ENCODE measurements at regions not wholly inside any gene's neighbourhood (a gene's known extent, or its start where the extent isn't known, plus 50 kb on each side); places are given as distances from the start of the nearest gene placed in this dataset.

DNA sequence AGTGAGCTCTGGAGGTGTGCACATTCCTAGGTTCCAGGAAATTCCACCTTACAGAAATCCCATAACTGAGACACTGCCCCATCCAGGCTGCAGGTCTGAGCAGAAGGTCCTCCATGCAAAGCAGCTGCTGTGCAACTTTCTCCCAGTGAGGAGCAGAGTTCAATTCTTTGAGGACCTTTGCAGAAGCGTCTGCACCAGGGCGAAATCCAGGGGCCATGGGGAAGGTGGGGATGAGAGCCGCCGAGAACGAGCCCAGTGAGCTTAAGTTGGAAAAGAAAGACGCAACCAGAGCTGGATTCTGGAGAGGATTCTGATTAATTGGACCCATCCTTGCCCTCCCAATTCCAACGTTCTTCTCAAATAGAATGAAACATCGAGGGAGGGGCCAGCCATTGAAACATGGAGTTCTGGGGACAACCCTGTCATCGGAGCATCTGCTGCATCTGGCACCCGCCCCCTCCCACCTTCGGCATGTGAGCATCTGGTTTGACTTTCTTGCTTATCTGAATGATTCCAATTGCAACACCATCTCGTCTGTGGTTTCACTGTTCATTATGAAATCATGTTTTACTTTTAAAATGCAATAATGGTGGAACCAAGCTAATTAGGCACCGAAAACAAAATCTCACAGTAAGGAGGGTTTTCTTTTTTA is 190.6 kb upstream of the FOXF1 start:
- DNase-seq (ENCODE audit: extremely low spot score, insufficient read length, low read depth) (no peak), FAIRE-seq (no peak)

- no peak for FAIRE-seq
Measured at GRCh38 chr16:86320237-86320595, 190.1 kb upstream of the FOXF1 start.

GRCh38 chr16:86321491-86321890 is 188.8 kb upstream of the FOXF1 start:
- no peak for DNase-seq (ENCODE audit: extremely low spot score, insufficient read length, low read depth)
- no peak for FAIRE-seq

More at GRCh38 chr16:86320237-86320595, 190.1 kb upstream of the FOXF1 start:
- no peak for DNase-seq (ENCODE audit: extremely low spot score, insufficient read length, low read depth)

GRCh38 chr16:86322283-86322682 is 188.0 kb upstream of the FOXF1 start:
- FAIRE-seq (no peak), DNase-seq (ENCODE audit: extremely low spot score, insufficient read length, low read depth) (no peak)

GRCh38 chr16:86322806-86323205 is 187.5 kb upstream of the FOXF1 start:
- no peak for DNase-seq (ENCODE audit: extremely low spot score, insufficient read length, low read depth)
- FAIRE-seq, result no peak

GRCh38 chr16:86324320-86324719 is 186.0 kb upstream of the FOXF1 start:
- DNase-seq (ENCODE audit: extremely low spot score, insufficient read length, low read depth) (no peak), FAIRE-seq (no peak)

DNA sequence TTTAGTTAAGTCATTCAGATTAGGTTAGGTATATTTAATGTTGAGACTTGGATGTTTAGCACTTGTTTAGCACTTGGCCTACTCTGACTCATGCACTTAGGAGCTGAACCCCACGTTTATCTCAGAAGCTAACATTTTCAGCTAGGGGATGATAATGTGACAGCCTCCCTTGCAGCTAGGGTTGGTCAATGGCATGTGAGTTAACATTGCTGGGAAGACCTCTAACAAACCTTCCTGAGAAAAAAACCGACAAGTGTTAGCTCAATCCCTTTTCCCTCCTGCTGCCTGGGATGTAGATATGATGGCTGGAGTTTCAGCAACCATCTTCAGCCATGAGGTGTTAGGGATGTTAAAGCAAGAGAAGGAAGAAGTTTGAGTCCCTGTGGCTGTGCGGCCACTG is 185.0 kb upstream of the FOXF1 start:
- no peak for FAIRE-seq
- no peak for DNase-seq (ENCODE audit: extremely low spot score, insufficient read length, low read depth)

DNA sequence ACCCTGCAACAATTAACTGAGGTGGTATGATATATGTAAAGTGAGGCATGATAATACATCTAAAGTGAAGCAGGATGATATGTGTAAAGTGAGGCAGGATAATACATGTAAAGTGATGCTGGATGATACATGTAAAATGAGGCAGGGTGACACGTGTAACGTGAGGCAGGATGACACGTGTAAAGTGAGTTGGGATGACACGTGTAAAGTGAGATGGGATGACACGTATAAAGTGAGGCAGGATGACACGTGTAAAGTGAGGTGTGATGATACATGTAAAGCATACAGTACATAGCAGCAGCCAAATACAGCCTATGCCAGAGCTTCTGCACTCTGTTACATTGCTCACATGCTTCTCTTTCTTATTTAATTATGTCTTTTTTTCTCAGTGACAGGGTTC is 184.4 kb upstream of the FOXF1 start:
- DNase-seq (ENCODE audit: extremely low spot score, insufficient read length, low read depth) (no peak), FAIRE-seq (no peak)

DNA sequence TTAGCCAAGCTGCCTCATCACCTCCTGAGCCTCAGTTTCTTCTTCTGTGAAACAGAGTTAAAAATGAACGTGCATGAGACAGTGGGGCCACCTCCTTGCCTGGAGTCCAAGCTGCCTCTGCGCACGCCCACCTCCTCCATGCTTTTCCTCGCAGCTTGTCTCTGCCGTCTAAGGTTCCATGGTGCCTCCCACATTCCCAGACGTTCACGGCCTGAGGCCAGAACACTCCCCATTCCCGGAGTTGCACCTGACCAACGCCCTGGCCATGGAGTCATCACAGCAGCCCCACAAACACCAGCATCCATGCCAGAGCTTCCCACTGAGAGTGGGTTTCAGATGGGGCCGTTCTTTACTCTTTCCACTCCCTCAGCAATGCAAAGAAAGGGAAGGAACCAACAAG is 183.0 kb upstream of the FOXF1 start:
- FAIRE-seq, result no peak
- no peak for DNase-seq (ENCODE audit: extremely low spot score, insufficient read length, low read depth)

- FAIRE-seq (no peak), DNase-seq (ENCODE audit: extremely low spot score, insufficient read length, low read depth) (no peak)
Measured at GRCh38 chr16:86330906-86331305, 179.4 kb upstream of the FOXF1 start.

DNA sequence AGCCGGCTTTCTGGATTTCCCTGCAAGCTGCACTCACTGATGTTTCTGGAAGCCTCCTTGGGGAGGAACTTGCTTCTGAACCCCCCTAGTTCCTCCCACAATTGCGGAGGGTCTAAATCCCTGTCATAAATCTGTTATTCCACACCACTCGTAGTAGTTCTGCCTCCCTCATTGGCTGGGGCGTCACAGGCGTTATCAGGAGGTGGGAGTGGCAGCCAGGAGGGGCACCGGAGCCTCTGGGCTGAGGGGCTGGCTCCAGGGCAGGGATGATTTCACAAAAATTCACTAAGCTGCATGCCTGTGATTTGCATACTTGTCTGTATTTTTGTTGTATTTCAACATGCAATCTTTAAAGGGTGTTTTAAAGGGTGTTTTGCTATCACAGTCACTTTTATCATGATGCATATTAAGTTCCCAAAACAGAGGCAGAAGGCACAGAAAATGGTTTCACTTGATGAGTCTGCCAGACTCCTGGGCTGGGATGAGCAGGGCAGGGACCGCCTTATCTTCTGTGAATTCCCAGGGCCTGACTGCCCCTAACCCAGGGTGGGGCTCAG is 176.2 kb upstream of the FOXF1 start:
- FAIRE-seq (no peak), DNase-seq (ENCODE audit: extremely low spot score, insufficient read length, low read depth) (no peak)

- no peak for DNase-seq (ENCODE audit: extremely low spot score, insufficient read length, low read depth)
- no peak for FAIRE-seq
Measured at GRCh38 chr16:86335266-86336172, 174.8 kb upstream of the FOXF1 start.

DNA sequence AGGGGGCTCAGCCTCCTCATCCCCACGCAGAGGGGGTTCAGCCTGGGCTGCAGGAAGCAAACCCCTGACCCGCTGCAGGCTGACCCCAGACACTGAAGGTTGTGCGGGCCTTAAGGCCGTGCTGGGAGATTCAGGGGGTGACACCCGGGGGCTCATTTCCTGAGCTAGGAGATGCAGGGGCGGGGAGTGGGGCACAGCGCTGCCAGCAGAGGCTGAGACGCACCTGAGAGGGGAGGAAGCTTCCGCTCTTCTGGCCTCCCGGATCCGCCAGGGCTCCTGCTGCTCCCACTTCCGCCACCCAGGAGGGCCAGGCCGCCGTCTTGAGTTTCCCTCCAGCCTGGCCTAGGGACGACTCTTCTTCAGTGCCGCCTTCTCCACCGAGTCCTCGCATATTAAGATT is 173.2 kb upstream of the FOXF1 start:
- FAIRE-seq (no peak), DNase-seq (ENCODE audit: extremely low spot score, insufficient read length, low read depth) (no peak)

DNA sequence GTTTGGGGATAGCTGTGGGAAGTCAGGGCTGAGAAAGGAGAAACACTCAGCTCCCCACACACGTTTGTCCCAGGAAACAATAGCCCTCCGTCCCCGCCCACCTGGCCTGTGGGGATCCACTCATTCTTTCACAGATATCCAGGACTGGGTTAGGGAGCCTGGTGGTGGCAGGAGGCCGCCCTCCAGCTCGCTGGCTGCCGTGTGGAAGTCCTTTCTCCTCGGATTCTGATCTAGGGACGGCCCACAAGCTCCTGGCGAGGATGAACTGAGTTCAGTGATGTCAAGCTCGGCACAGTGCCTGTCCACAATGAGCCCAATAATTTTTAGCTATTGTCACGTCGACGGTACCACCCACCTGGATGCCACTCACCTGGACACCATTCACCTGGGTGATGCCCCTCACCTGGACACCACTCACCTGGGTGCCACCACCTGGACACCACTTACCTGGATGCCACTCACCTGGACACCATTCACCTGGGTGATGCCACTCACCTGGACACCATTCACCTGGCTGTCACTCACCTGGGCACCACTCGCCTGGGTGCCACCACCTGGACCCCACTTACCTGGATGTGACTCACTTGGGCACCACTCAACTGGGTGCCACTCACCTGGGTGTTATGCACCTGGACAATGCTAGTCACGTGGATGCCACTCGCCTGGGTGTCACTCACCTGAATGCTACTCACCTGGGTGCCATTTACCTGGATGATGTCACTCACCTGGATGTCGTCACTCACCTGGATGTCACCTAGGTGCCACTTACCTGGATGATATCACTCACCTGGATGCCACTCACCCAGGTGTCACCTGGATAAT is 172.5 kb upstream of the FOXF1 start:
- DNase-seq (ENCODE audit: extremely low spot score, insufficient read length, low read depth), result no peak
- FAIRE-seq, result no peak

DNA sequence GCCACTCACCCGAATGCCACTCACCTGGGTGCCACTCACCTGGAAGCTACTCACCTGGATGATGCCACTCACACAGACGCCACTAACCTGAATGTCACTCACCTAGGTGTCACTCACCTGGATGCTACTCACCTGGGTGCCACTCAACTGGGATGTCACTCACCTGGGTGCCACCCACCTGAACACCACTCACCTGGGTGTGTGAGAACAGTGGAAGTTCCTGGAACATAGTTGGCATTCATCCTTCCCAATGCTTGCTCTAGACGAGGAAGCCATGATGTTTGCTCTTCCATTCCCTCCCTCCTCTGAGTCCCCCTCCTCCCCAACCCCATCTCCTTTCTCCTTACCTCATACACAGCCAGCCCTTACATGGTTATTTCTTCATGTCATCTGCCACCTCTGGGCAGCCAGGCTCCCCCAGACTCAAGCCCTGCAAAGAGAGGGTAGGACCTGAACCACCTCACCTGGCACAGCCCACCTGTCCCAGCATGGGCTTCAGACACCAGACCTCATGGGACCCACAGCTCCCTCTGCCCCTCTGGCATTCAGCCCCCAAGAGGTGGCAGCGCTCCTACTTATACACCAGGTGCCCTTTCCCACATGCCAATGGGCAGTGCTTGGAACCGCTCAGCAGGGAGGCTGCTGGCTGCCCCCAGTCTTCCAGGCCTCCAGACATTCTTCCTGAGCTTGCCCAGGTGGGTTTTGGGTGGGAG is 171.8 kb upstream of the FOXF1 start:
- DNase-seq (ENCODE audit: extremely low spot score, insufficient read length, low read depth), result no peak
- no peak for FAIRE-seq

DNA sequence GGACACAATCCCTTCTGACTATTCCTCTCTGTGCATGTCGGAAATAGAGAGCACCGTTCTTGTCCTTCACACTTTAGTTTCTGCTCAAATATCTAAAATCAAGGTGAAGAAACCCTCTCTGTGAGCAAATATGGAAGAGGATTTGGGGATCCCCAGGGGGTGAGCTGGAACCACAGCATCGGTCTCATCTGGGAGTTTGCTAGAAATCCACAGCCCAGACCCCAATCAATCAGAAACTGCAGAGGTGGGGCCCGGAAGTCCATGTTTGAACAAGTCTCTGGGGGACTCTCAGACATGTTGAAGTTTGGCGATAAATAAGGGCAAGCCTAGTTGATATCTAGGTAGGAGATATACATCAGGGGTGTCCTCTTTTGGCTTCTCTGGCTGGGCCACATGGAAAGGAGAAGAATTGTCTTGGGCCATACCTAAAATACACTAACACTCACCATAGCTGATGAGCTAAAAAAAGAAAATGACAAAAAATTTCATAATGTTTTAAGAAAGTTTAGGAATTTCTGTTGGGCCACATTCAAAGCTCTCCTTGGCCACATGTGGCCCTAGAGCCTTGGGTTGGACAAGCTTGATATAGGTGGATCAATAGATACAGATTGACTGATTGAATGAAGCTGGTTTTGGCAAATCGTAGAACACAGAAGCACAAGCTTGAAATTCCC is 168.0 kb upstream of the FOXF1 start:
- DNase-seq (ENCODE audit: extremely low spot score, insufficient read length, low read depth), result no peak
- FAIRE-seq, result no peak

- FAIRE-seq (no peak), DNase-seq (ENCODE audit: extremely low spot score, insufficient read length, low read depth) (no peak)
Measured at GRCh38 chr16:86343027-86343795, 167.1 kb upstream of the FOXF1 start.

DNA sequence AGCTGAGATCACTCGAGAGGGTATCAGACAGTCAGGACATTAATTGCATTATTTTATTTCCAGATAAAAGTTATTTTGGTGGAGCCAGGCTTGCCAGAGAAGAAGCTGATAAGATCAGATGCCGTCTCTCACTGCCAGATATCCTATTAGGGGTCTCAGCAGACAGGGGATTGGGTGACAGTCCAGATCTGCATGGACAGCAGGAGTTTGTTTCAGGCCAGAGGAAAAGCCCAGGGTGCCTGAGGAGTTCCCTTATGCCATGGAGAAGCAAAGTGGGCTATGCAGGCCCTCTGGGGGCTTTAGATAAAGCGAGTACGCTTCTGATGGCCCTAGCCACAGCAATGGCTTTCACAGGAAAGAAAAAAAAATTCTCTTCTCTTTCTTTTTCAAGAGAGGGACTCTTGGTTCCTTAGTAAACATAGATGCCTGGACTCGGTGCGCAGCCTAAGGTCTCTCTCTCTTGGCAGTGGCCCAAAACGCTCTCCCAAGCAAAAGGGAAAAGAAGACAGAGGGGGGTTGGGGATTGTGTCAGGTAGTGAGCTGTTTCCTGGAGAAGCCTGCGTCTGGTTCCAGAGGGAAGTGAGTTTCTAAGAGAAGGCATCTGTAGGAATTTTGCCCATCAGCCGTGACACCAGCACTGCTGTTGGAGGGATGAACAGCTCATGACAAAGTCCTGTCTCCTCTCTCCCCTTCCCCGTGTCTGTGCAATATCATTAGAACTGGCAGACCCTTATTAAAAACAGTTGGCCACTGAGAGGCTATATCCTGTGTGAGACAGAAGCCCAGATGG is 166.3 kb upstream of the FOXF1 start:
- DNase-seq (ENCODE audit: extremely low spot score, insufficient read length, low read depth) (no peak), FAIRE-seq (no peak)
